RPMI8226 (cell line): ENCODE measurements at regions not wholly inside any gene's neighbourhood (a gene's known extent, or its start where the extent isn't known, plus 50 kb on each side); places are given as distances from the start of the nearest gene placed in this dataset.

Experiments
- DNase-seq: peaks from one replicate; pipeline ENCODE4 v3.0.0-alpha.2; 2015

DNA sequence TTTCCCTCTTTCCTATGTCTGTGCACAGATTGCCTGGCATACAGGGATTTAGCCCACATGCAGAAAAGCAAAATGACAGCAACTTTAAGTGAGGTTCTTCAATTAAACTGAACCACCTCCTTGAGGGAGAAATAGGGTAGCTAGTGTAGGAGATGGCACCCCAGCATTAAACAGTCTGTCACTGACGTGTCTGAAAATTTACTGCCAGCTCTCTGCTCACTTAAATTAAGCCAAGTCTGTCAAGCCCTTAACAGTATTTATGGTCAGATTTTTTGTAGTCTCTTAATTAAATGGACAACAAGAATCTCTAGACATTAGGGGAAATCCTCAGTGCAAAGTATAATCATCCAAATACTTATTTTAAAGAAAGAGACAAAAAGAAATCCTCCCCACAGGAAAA lies 696.5 kb upstream of the PTBP2 start:
- no peak for DNase-seq

DNA sequence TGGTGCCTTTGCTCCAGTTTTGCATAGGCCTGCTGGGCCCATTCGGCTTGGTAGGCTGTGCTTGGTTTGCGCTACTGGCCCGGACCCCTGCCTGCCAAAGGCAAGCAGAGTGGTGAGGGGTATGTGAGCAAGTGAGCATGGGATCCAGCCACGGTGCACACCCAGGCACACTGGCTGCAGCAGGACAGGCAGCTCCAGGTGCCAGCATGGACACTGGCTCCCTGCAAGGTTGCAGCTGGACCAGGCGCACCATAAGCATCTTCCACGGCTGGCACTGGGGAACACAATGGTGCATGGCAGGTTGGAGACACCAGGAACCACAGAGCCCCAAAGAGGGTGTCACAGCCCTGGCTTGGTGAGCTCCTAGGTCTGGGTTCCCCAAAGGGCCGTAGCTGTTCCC lies 693.5 kb upstream of the PTBP2 start:
- no peak for DNase-seq

DNA sequence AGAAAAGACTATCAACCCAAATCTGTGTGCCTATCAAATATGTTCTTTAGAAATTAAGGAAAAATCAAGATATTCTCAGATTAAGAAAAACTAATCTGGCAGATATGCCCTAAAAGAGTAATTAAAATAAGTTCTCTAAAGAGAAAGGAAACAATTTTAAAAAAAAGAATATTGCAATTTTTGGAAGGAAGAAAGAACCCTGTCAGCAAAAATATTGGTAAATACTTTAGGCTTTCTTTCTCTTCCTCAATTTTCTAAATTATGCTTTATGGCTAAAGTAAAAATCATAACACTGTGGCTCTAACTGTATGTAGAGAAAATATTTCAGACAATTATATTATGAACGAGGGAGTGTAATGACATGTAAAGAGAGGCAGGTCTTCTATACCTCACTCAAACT lies 691.3 kb upstream of the PTBP2 start:
- DNase-seq, result no peak

DNA sequence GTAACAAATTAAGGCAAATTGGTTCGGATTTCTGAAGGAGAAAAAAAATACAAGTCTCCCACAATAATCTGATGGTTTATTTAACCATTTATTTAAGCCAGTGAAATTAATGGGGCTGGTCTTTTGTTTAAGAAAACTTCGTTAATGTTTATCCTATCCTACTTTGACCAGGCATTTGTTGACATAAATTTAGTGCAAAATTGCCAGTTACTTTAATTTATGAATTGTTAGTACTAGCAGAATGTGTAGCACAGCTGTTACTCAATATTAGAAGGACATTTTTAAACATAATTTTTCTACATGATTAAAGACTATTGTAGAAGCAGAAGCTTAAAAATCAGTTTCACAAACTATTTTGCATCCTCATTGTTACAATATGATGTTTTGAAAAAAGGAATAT lies 687.6 kb upstream of the PTBP2 start:
- no peak for DNase-seq

- no peak for DNase-seq
Measured at GRCh38 chr1:96036763-96037162, 684.8 kb upstream of the PTBP2 start.

DNA sequence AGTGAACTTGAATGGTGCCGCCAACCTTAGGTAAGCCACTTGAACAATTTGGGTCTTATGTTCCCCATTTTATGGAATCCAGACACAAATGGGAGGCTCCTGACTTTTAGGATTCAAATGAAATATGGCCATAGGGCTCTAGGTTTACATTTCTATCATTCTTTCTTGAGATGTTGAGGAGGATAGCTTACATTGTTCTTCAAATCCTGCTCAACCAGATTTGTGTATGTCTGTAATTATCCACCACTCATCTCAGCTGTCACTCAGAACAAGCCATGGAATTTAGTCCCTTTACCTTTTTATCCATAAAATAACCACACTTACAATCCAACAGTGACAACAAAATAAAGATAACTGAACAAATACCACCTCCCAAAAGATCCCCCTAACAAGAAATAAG lies 682.9 kb upstream of the PTBP2 start:
- no peak for DNase-seq

DNA sequence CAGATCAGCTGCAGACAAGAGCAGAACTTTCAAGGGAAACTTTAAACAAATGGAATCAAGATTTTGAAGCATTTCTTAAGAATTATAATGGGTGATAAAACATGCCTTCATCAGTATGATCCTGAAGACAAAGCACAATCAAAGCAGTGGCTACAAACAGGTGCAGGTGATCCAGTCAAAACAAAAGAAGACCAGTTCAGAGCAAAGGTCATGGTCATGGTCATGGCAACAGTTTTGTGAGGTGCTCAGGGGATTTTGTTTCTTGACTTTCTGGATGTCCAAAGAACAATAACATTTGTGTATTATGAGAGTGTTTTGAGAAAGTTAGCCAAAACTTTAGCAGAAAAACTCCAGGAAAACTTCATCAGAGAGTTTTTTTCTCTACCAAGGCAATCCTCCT lies 681.7 kb upstream of the PTBP2 start:
- no peak for DNase-seq

DNA sequence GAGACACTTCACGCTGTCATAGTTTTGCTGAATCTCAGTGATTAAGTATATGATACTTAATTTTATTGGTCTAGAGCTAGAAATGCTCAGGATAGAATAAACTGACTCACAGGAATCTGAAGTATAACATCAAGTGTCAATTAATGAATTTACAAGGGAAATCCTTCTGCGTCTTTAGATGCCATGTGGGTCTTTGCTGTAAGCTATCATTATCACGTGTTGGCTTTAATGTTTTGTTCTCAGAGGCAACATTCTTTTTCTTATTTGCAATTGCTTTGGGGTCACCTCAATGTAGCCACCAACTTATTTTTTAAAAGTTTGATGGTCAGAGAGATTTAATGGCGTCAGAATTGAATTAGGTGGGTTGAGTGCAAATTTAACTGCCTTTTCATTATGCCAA lies 680.1 kb upstream of the PTBP2 start:
- no peak for DNase-seq

DNA sequence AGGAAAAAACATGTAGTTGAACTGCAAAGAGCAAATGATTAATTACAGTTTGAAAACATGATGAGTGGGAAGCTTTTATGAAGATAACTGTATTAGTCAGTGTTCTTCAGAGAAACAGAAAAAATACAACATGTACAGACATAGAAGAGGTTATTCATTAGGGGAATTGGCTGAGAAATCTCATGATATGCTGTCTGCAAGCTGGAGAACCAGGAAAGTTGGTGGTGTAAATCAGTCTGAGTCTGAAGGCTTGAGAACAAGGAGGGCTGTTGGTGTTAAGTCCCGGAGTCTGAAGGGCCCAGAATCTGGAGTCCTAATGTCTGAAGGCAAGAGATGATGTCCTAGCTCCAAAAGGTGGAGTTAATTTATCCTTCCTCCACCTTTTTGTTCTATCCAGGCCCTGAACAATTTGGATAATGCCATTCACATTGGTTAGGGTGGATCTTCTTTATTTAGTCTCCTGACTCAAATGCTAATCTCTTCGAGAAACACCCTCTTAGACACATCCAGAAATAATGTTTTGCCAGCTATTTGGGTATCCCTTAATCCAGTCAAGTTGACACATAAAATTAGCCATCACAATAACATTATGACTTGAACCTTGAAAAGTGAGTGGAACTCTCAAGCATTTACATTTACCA lies 672.9 kb upstream of the PTBP2 start:
- no peak for DNase-seq

DNA sequence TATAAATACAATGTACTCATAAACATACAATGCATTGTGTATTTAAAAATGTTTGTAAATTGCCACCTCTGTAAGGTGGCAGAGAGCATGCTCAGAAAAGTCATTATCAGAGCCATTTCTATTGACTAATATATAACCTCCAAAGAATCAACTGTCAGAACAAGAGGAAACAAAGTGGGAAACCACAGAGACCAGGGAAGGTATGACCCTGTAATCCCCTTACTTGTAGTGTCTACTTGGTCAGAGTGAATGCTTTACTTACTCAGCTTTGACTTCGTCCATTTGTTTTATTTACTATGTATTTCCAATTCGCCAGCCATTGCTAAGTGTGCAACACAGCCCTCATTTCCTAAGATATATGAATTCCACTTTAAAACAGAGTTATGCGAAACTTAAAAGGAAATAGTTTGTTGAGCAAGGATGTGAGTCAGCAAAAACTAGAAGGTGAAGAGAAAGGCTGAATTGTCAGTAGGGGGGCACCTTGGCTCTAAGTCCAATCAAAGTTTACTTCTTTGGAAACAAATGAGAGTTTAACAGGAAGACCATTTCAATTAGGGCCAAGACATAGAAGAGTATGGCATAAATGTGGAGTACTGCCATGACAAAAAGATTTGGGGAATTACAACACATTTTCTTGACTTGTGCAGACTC lies 671.7 kb upstream of the PTBP2 start:
- no peak for DNase-seq

DNA sequence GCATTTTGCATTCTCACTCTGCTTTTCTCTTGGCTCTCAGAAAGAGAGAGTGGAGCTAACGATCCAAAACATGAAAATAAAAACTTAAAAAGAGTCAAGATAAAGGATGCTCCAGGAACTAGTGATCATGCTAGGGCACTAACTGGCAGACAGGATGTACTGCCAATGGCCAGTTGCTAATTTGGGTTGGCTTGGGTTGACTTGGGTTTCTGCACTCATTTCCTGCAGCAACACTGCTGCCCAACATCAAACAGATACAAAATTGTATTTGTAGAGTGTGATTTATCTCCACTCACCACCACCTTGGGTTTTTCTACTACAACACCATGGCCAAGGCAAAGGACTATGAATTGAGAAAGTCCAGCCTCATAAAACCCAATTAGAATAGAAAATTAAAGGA lies 662.3 kb upstream of the PTBP2 start:
- DNase-seq, result no peak

- no peak for DNase-seq
Measured at GRCh38 chr1:96059736-96060135, 661.8 kb upstream of the PTBP2 start.

- no peak for DNase-seq
Measured at GRCh38 chr1:96060621-96061020, 661.0 kb upstream of the PTBP2 start.

DNA sequence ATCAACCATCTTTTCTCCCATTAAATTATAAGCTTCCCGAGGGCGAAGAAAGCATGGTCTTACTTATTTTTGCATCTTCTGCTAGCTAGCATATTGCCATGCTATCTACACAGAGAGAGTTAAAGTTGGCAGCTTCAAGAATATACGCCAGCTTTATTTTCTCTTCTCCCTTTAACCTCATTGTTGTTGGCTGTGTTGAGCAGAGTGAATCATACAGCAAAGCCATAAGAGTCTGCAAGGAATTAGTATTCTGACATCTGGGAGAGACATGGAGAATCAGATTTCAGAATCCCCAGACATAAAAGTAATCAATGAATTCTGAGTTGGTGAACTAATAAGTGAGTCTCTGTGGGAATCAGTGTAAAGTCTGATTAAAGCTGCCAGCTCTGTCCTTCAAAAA lies 649.6 kb upstream of the PTBP2 start:
- DNase-seq, result no peak

GRCh38 chr1:96073100-96073499 lies 648.5 kb upstream of the PTBP2 start:
- no peak for DNase-seq

- DNase-seq, result no peak
Measured at GRCh38 chr1:96074422-96074821, 647.2 kb upstream of the PTBP2 start.

- DNase-seq, result no peak
Measured at GRCh38 chr1:96074876-96075577, 646.6 kb upstream of the PTBP2 start.

DNA sequence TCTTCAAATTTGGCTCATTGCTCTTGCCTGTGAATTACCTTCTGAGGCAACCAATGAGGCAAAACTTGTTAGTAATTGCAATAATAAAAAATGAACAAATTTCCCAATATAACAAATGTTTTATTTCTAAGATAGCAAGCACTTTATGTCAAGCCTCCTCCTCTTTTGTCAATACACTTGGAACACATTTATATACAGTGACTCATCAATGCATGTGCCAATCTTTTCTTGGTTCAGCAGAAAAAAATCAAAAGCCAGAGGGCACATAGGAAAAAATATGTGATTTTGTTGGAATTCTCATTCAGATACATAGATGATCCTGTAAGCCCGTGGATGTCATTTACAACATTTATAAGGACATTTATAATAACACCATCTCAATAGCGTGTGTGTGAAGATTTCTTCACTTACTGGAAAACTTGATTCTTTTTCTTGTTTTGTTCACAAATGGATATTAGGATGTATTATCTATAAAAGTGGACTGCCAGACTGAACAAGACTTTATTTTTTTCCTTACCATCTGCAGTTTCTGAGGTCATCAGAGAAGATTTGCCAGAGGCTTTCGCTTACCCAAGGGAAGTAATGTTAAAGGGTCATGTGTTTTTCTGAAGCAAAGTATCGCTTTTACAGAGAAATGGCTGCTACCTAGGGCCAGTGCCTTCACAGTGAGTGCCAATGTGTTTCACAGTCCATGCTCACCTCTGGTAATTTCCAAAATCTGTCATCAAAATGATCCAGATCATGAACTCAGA lies 645.7 kb upstream of the PTBP2 start:
- no peak for DNase-seq

- DNase-seq, result no peak
Measured at GRCh38 chr1:96076589-96076988, 645.0 kb upstream of the PTBP2 start.

DNA sequence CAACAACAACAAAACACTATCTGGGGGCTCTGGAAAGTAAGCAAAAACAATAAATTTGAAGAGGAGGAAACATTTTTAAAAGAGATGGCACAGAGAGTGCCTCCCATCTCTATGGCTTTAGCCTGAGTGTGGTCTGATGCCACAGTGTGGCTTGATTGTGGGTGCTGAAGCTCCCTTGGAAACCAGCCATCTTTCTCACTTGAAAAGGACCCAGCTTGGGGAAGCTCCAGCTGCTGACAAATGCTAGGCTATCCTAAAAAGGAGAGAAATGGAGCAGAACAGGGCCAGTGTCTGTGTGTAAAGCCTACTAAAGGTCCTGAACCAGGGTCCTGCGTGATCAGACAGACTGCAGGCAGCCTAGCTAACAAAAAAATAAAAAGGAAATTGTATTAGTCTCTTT lies 642.0 kb upstream of the PTBP2 start:
- no peak for DNase-seq

GRCh38 chr1:96080925-96081324 lies 640.7 kb upstream of the PTBP2 start:
- no peak for DNase-seq

- no peak for DNase-seq
Measured at GRCh38 chr1:96087719-96088118, 633.9 kb upstream of the PTBP2 start.

DNA sequence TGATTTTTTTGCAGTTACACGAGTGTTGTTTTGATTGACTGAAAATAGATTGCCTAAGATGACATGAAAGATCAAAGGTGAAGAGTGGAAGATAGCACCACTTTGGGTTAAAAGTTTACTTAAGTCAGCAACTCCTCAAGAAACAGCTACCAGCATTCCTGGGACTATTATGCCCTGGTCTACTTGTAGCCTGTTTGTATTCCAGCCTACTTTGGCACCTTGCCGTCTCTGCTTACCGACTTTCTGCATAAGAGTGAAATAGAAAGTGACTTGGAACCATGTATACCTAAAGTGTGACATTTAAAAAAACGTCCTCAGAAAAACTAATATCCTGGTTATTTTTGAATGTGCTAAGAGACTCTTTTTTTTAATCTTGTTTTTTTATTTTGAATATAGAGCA lies 631.5 kb upstream of the PTBP2 start:
- no peak for DNase-seq
